GM23338 (cell line): ENCODE measurements at regions not wholly inside any gene's neighbourhood (a gene's known extent, or its start where the extent isn't known, plus 50 kb on each side); places are given as distances from the start of the nearest gene placed in this dataset.

Experiments used
- ATAC-seq: fragments of 200-7000 bp; cut with Tn5 transposase; 3 replicates; pipeline ENCODE4 v1.9.1; 2020
- DNase-seq: peaks from one replicate; pipeline ENCODE4 v3.0.0-alpha.2; 2015; ENCODE audit warnings: low spot score
- H2AFZ ChIP-seq: fragments of 200-600 bp; sonication (generic); 2 replicates; pipeline ENCODE4 v1.8.0; 2016; ENCODE audit warnings: antibody characterized with exemption, mild to moderate bottlenecking, moderate library complexity
- H3F3A ChIP-seq: fragments of 200-600 bp; sonication (generic); replicated peaks from 2 replicates; pipeline ENCODE4 v1.8.0; 2017; ENCODE audit warnings: antibody characterized with exemption, mixed run types, low read depth
- H3K27ac ChIP-seq: fragments of 200-600 bp; sonication (generic); 2 replicates; pipeline ENCODE4 v1.6.1; 2016; ENCODE audit warnings: low read depth
- H3K27me3 ChIP-seq: fragments of 200-600 bp; sonication (generic); 2 replicates; pipeline ENCODE4 v1.8.0; 2016; ENCODE audit warnings: mild to moderate bottlenecking, mixed run types, moderate library complexity; ENCODE audit not compliant: insufficient read depth
- H3K36me3 ChIP-seq: fragments of 200-600 bp; sonication (generic); 2 replicates; pipeline ENCODE4 v1.8.0; 2016; ENCODE audit warnings: mild to moderate bottlenecking; ENCODE audit not compliant: insufficient read depth
- H3K4me1 ChIP-seq: fragments of 200-600 bp; sonication (generic); 2 replicates; pipeline ENCODE4 v1.8.0; 2016; ENCODE audit warnings: mild to moderate bottlenecking, moderate library complexity; ENCODE audit not compliant: insufficient read depth
- H3K4me2 ChIP-seq: fragments of 200-600 bp; sonication (generic); 2 replicates; pipeline ENCODE4 v1.7.1; 2017; ENCODE audit warnings: mixed run types
- H3K4me3 ChIP-seq: fragments of 200-600 bp; sonication (generic); 2 replicates; pipeline ENCODE4 v1.6.1; 2016; ENCODE audit warnings: mixed run types
- H3K79me2 ChIP-seq: fragments of 200-600 bp; sonication (generic); replicated peaks from 2 replicates; pipeline ENCODE4 v1.8.0; 2017; ENCODE audit warnings: mild to moderate bottlenecking; ENCODE audit not compliant: insufficient read depth
- H3K9me2 ChIP-seq: fragments of 200-600 bp; sonication (generic); 2 replicates; pipeline ENCODE4 v1.8.0; 2017; ENCODE audit not compliant: insufficient read depth
- H4K20me1 ChIP-seq: fragments of 200-600 bp; sonication (generic); replicated peaks from 2 replicates; pipeline ENCODE4 v1.8.0; 2017; ENCODE audit warnings: mild to moderate bottlenecking; ENCODE audit not compliant: insufficient read depth
- H3K27ac Mint-ChIP-seq: 2 replicates; pipeline ENCODE4 v1.8.0; 2020; ENCODE audit warnings: inconsistent platforms, mild to moderate bottlenecking, moderate library complexity, mixed read lengths
- H3K27me3 Mint-ChIP-seq: 3 replicates; pipeline ENCODE4 v1.8.0; 2022; ENCODE audit warnings: low read depth, mild to moderate bottlenecking, moderate library complexity, mixed read lengths, inconsistent platforms; ENCODE audit not compliant: insufficient read depth, poor library complexity
- H3K36me3 Mint-ChIP-seq: 3 replicates; pipeline ENCODE4 v1.8.0; 2021; ENCODE audit warnings: low read depth, mild to moderate bottlenecking, inconsistent platforms, moderate library complexity, mixed read lengths
- H3K4me1 Mint-ChIP-seq: 3 replicates; pipeline ENCODE4 v1.8.0; 2020; ENCODE audit warnings: mild to moderate bottlenecking, inconsistent platforms, mixed read lengths
- H3K4me3 Mint-ChIP-seq: 3 replicates; pipeline ENCODE4 v1.8.0; 2021; ENCODE audit warnings: moderate library complexity, mild to moderate bottlenecking, inconsistent platforms, mixed read lengths
- H3K9me3 Mint-ChIP-seq: 3 replicates; pipeline ENCODE4 v1.8.0; 2020; ENCODE audit warnings: moderate library complexity, mild to moderate bottlenecking, inconsistent platforms, mixed read lengths
- CREB1 ChIP-seq: fragments of 250-450 bp; sonication (Bioruptor Pico); IDR thresholded peaks from 2 replicates; pipeline ENCODE4 v1.5.0; 2020; ENCODE audit warnings: low read depth, mild to moderate bottlenecking, moderate library complexity
- CTCF ChIP-seq, 2 experiments: fragments of 200-600 bp in 1 of 2; sonication (generic) in 1 of 2; conservative IDR thresholded peaks; 2 replicates each; pipeline versions ENCODE4 v1.5.1 to v1.6.1; 2016 to 2017; ENCODE audit warnings: antibody characterized with exemption in 2 of 2, low read depth in 2 of 2, mild to moderate bottlenecking in 2 of 2, moderate library complexity in 1 of 2
- EZH2phosphoT487 ChIP-seq: fragments of 200-600 bp; sonication (generic); IDR thresholded peaks from one replicate; pipeline ENCODE4 v1.8.1; 2018; ENCODE audit warnings: antibody characterized with exemption; ENCODE audit not compliant: unreplicated experiment
- JUNB ChIP-seq: IDR thresholded peaks from one replicate; pipeline ENCODE4 v1.6.1; 2016; ENCODE audit warnings: antibody characterized with exemption; ENCODE audit not compliant: unreplicated experiment
- NANOG ChIP-seq: IDR thresholded peaks from 2 replicates; pipeline ENCODE4 v1.6.1; 2016; ENCODE audit warnings: antibody characterized with exemption, borderline replicate concordance
- POLR2AphosphoS5 ChIP-seq: IDR thresholded peaks from 2 replicates; pipeline ENCODE4 v1.6.1; 2016; ENCODE audit warnings: antibody characterized with exemption, low read depth
- ZNF114 ChIP-seq: fragments of 250-450 bp; sonication (Bioruptor Pico); IDR thresholded peaks from 2 replicates; pipeline ENCODE4 v1.5.0; 2020; ENCODE audit warnings: mild to moderate bottlenecking, moderate library complexity
- ZNF331 ChIP-seq: fragments of 250-450 bp; sonication (Bioruptor Pico); IDR thresholded peaks from 2 replicates; pipeline ENCODE4 v1.5.0; 2020; ENCODE audit warnings: low read depth, mild to moderate bottlenecking, moderate library complexity
- TF ChIP-seq, protein P1 (sequence below): IDR thresholded peaks from 2 replicates; pipeline ENCODE4 v1.6.1; 2016; ENCODE audit warnings: antibody characterized with exemption

- TF ChIP-seq CREB1 (no peak), POLR2AphosphoS5 (no peak), CTCF (conservative IDR thresholded peaks at IDR 0.05; ENCODE audit: low read depth in 2 of 2) (no peak), JUNB (no peak), NANOG (no peak), ZNF331 (CRISPR knock-in tag) (no peak)
- TF ChIP-seq, protein P1, sequence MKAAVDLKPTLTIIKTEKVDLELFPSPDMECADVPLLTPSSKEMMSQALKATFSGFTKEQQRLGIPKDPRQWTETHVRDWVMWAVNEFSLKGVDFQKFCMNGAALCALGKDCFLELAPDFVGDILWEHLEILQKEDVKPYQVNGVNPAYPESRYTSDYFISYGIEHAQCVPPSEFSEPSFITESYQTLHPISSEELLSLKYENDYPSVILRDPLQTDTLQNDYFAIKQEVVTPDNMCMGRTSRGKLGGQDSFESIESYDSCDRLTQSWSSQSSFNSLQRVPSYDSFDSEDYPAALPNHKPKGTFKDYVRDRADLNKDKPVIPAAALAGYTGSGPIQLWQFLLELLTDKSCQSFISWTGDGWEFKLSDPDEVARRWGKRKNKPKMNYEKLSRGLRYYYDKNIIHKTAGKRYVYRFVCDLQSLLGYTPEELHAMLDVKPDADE, result no peak
Observed at GRCh38 chr4:24456431-24456830, 127.9 kb downstream of the DHX15 start (continued).

- H3K79me2 ChIP-seq, result no peaks in the 10 kb centered on the region
- H3K4me3 Mint-ChIP-seq, result no peak overlapping the region
- no peaks in the 10 kb centered on the region for H3K27me3 ChIP-seq
- no peak overlapping the region for H3K27ac ChIP-seq
- H3K4me1 ChIP-seq, result peaks cover 5% of the 10 kb centered on the region; the same call in 1 of the 2 replicates
- H3K9me2 ChIP-seq, result no peaks in the 10 kb centered on the region
- H2AFZ ChIP-seq, result no peak overlapping the region
- H3K4me2 ChIP-seq, result no peak overlapping the region
- peaks cover 3% of the 10 kb centered on the region; the same call in 2 of the 3 replicates for H3K4me1 Mint-ChIP-seq
- DNase-seq, result no peak
- peaks cover 3% of the 10 kb centered on the region; the same call in 1 of the 3 replicates for H3K36me3 Mint-ChIP-seq
- no peak for TF ChIP-seq EZH2phosphoT487
- TF ChIP-seq ZNF331 (CRISPR knock-in tag), result no peak
- no peak for TF ChIP-seq NANOG
- no peak for TF ChIP-seq ZNF114
- TF ChIP-seq POLR2AphosphoS5, result no peak
- H4K20me1 ChIP-seq, result no peaks in the 10 kb centered on the region
- H3K27ac Mint-ChIP-seq, result no peak overlapping the region
- H3K4me3 ChIP-seq, result no peak overlapping the region
- no peaks in the 10 kb centered on the region for H3F3A ChIP-seq
- 0 out of 2 replicates have a peak, but pooled peaks cover 3% of the 10 kb centered on the region for H3K36me3 ChIP-seq
- no peak for ATAC-seq
- H3K27me3 Mint-ChIP-seq, result peaks cover 2% of the 10 kb centered on the region
- H3K9me3 Mint-ChIP-seq, result 0 out of 3 replicates have a peak, but pooled peaks cover 2% of the 10 kb centered on the region
Observed at GRCh38 chr4:24453951-24454350, 130.4 kb downstream of the DHX15 start.

GRCh38 chr4:24451870-24452269 lies 132.5 kb downstream of the DHX15 start:
- no peak for DNase-seq
- Histone ChIP-seq H3K27ac (no peak overlapping the region), H3K27me3 (no peaks in the 10 kb centered on the region), H3K79me2 (no peaks in the 10 kb centered on the region), H3K4me3 (no peak overlapping the region), H3F3A (no peaks in the 10 kb centered on the region), H3K9me2 (no peaks in the 10 kb centered on the region), H4K20me1 (no peaks in the 10 kb centered on the region), H3K4me2 (no peak overlapping the region), H2AFZ (no peak overlapping the region), H3K36me3 (0 out of 2 replicates have a peak, but pooled peaks cover 3% of the 10 kb centered on the region), H3K4me1 (peaks cover 5% of the 10 kb centered on the region; the same call in 1 of the 2 replicates)
- Mint-ChIP-seq H3K27ac (no peak overlapping the region), H3K9me3 (0 out of 3 replicates have a peak, but pooled peaks cover 2% of the 10 kb centered on the region), H3K4me1 (peaks cover 3% of the 10 kb centered on the region; the same call in 2 of the 3 replicates), H3K4me3 (no peak overlapping the region), H3K36me3 (peaks cover 3% of the 10 kb centered on the region; the same call in 1 of the 3 replicates), H3K27me3 (peaks cover 2% of the 10 kb centered on the region)
- ATAC-seq, result no peak
- TF ChIP-seq CREB1, result no peak
- TF ChIP-seq ZNF331 (CRISPR knock-in tag), result no peak
